ENCODE measurements at regions not wholly inside any gene's neighbourhood (a gene's known extent, or its start where the extent isn't known, plus 50 kb on each side); places are given as distances from the start of the nearest gene placed in this dataset.

GRCh38 chr1:43035821-43036741 lies 77.4 kb upstream of the SLC2A1 start (continued):
- peak; percentile 23; the same call in 1 of the 2 replicates for TF ChIP-seq ZNF768 (CRISPR knock-in tag; IDR thresholded peaks at IDR 0.05)
- no peak; the same call in 1 of the 2 replicates for TF ChIP-seq ZNF274 (CRISPR knock-in tag; IDR thresholded peaks at IDR 0.05)
- TF ChIP-seq ZBTB7A (CRISPR knock-in tag; IDR thresholded peaks at IDR 0.05), result peak; percentile 65; the same call in 1 of the 2 replicates
- no peak for TF ChIP-seq DBP (CRISPR knock-in tag; IDR thresholded peaks at IDR 0.05; ENCODE audit: not compliant biosample characterization)
- no peak for TF ChIP-seq ZKSCAN1 (IDR thresholded peaks at IDR 0.05; ENCODE audit: low read length)
- peak; percentile 68; the same call in 1 of the 2 replicates for TF ChIP-seq FOXA3 (CRISPR knock-in tag; IDR thresholded peaks at IDR 0.05)
- TF ChIP-seq ZNF644 (CRISPR knock-in tag; IDR thresholded peaks at IDR 0.05; ENCODE audit: low read depth), result 0 out of 2 replicates have a peak, but pooled peaks have one; percentile 9
- TF ChIP-seq HINFP (CRISPR knock-in tag; IDR thresholded peaks at IDR 0.05; ENCODE audit: low read depth), result 0 out of 2 replicates have a peak, but pooled peaks have one; percentile 22
- peak; percentile 47; the same call in 1 of the 2 replicates for TF ChIP-seq ZNF264 (CRISPR knock-in tag; IDR thresholded peaks at IDR 0.05)
- no peak for TF ChIP-seq REPIN1 (CRISPR knock-in tag; IDR thresholded peaks at IDR 0.05; ENCODE audit: borderline replicate concordance, low read depth)
- no peak for TF ChIP-seq ZNF670 (CRISPR knock-in tag; IDR thresholded peaks at IDR 0.05; ENCODE audit: borderline replicate concordance)
- no peak for TF ChIP-seq REL (CRISPR knock-in tag; conservative IDR thresholded peaks at IDR 0.05)
- TF ChIP-seq ZNF550 (CRISPR knock-in tag; IDR thresholded peaks at IDR 0.05; ENCODE audit: borderline replicate concordance), result no peak
- 0 out of 2 replicates have a peak, but pooled peaks have one; percentile 60 for TF ChIP-seq ATF5 (CRISPR knock-in tag; IDR thresholded peaks at IDR 0.05; ENCODE audit: low read depth)
- no peak for TF ChIP-seq EHMT2 (IDR thresholded peaks at IDR 0.05; ENCODE audit: borderline replicate concordance, low read depth, low read length)
- TF ChIP-seq CENPBD1 (CRISPR knock-in tag; IDR thresholded peaks at IDR 0.05; ENCODE audit: borderline replicate concordance, low read depth), result no peak
- no peak for TF ChIP-seq ZNF766 (CRISPR knock-in tag; IDR thresholded peaks at IDR 0.05; ENCODE audit: borderline replicate concordance)
- TF ChIP-seq ZNF282 (IDR thresholded peaks at IDR 0.05; ENCODE audit: partially characterized antibody), result no peak
- no peak for TF ChIP-seq NONO (IDR thresholded peaks at IDR 0.05)
- TF ChIP-seq NONO (CRISPR knock-in tag; conservative IDR thresholded peaks at IDR 0.05), result peak; percentile 56
- TF ChIP-seq SMARCE1 (IDR thresholded peaks at IDR 0.05; ENCODE audit: borderline replicate concordance), result no peak
- TF ChIP-seq ZNF275 (CRISPR knock-in tag; IDR thresholded peaks at IDR 0.05; ENCODE audit: borderline replicate concordance), result 0 out of 2 replicates have a peak, but pooled peaks have one; percentile 32
- TF ChIP-seq NR1H2 (CRISPR knock-in tag; IDR thresholded peaks at IDR 0.05; ENCODE audit: borderline replicate concordance, low read depth), result no peak
- TF ChIP-seq AGO1 (IDR thresholded peaks at IDR 0.05; ENCODE audit: low read depth, low read length, poor library complexity, severe bottlenecking), result peak; percentile 34

All from HepG2 (cell line).